Liver (tissue), 3 donors: ENCODE measurements at regions not wholly inside any gene's neighbourhood (a gene's known extent, or its start where the extent isn't known, plus 50 kb on each side); places are given as distances from the start of the nearest gene placed in this dataset.

Experiments
- ATF3 ChIP-seq: IDR thresholded peaks from 2 replicates; pipeline ENCODE4 v1.6.1; 2016; ENCODE audit warnings: antibody characterized with exemption
- CTCF ChIP-seq: fragments of 150-350 bp; IDR thresholded peaks from 2 replicates; pipeline ENCODE4 v1.5.1; 2017; ENCODE audit warnings: improper control_type of control experiment, low read depth, low read length; ENCODE audit not compliant: missing input control
- GABPA ChIP-seq, 2 donors: IDR thresholded peaks in 1 of 2; conservative IDR thresholded peaks in 1 of 2; 2 replicates each; pipeline ENCODE4 v1.6.1; 2016; ENCODE audit warnings: antibody characterized with exemption in 2 of 2, mild to moderate bottlenecking in 1 of 2, moderate library complexity in 1 of 2
- JUND ChIP-seq, 2 donors: IDR thresholded peaks; 2 replicates each; pipeline ENCODE4 v1.6.1; 2016; ENCODE audit warnings: antibody characterized with exemption in 2 of 2
- RAD21 ChIP-seq, 2 donors: IDR thresholded peaks; 2 replicates each; pipeline ENCODE4 v1.6.1; 2016; ENCODE audit warnings: antibody characterized with exemption in 2 of 2, mild to moderate bottlenecking in 2 of 2
- REST ChIP-seq: IDR thresholded peaks from 2 replicates; pipeline ENCODE4 v1.6.1; 2016; ENCODE audit warnings: antibody characterized with exemption, mild to moderate bottlenecking
- donor health status: healthy.
- donor health status: healthy.

- TF ChIP-seq ATF3 (no peak), CTCF (no peak), GABPA (IDR thresholded peaks at IDR 0.05 in 1 of 2, conservative IDR thresholded peaks at IDR 0.05 in 1 of 2) (no peak), JUND (IDR thresholded peaks at IDR 0.05) (no peak), REST (no peak), RAD21 (IDR thresholded peaks at IDR 0.05) (no peak)
Measured at GRCh38 chr15:95591886-95592285, 738.6 kb upstream of the NR2F2 start.
